Panc1 (cell line): ENCODE measurements at regions not wholly inside any gene's neighbourhood (a gene's known extent, or its start where the extent isn't known, plus 50 kb on each side); places are given as distances from the start of the nearest gene placed in this dataset.

ENCODE experiments used
- CTCF ChIP-seq: fragments of 450-650 bp; IDR thresholded peaks from 2 replicates; pipeline ENCODE4 v1.5.1; 2017; ENCODE audit warnings: mild to moderate bottlenecking
- POLR2AphosphoS5 ChIP-seq: IDR thresholded peaks from 2 replicates; pipeline ENCODE4 v1.6.1; 2012; ENCODE audit warnings: mild to moderate bottlenecking, low read depth, low read length, moderate library complexity
- REST ChIP-seq, 2 experiments: IDR thresholded peaks; 2 replicates each; pipeline ENCODE4 v1.6.1; 2011 to 2012; ENCODE audit warnings: low read depth in 2 of 2, control low read depth in 1 of 2, low read length in 1 of 2, mild to moderate bottlenecking in 1 of 2, moderate library complexity in 1 of 2; ENCODE audit not compliant: insufficient read depth in 1 of 2
- SIN3A ChIP-seq: IDR thresholded peaks from 2 replicates; pipeline ENCODE4 v1.6.1; 2012; ENCODE audit warnings: low read depth, mild to moderate bottlenecking, low read length, moderate library complexity, borderline replicate concordance; ENCODE audit not compliant: insufficient read depth

GRCh38 chr13:60869941-60870613 is 473.1 kb downstream of the TDRD3 start:
- TF ChIP-seq CTCF (no peak), POLR2AphosphoS5 (no peak), SIN3A (no peak), REST (IDR thresholded peaks at IDR 0.05; ENCODE audit: insufficient read depth in 1 of 2, low read depth in 2 of 2, low read length in 1 of 2) (no peak)
